Neural progenitor cell (in vitro differentiated cells): ENCODE measurements at regions not wholly inside any gene's neighbourhood (a gene's known extent, or its start where the extent isn't known, plus 50 kb on each side); places are given as distances from the start of the nearest gene placed in this dataset.

ENCODE experiments used
- CTCF ChIP-seq: fragments of 200-600 bp; sonication (generic); IDR thresholded peaks from 2 replicates; pipeline ENCODE4 v1.5.1; 2017; ENCODE audit warnings: antibody characterized with exemption, mild to moderate bottlenecking
- EZH2 ChIP-seq: fragments of 200-600 bp; sonication (generic); IDR thresholded peaks from 2 replicates; pipeline ENCODE4 v1.6.1; 2017; ENCODE audit warnings: antibody characterized with exemption, mild to moderate bottlenecking, moderate library complexity

GRCh38 chr2:49794396-49794795 is 640.1 kb upstream of the FSHR start:
- TF ChIP-seq CTCF (no peak), EZH2 (no peak)
